GM12865 (cell line): ENCODE measurements at regions not wholly inside any gene's neighbourhood (a gene's known extent, or its start where the extent isn't known, plus 50 kb on each side); places are given as distances from the start of the nearest gene placed in this dataset.

Experiments used
- DNase-seq: peaks from one replicate; pipeline ENCODE4 v3.0.0; 2010; ENCODE audit warnings: low read depth
- H3K4me3 ChIP-seq: 2 replicates; pipeline ENCODE4 v1.5.1; 2011; ENCODE audit warnings: mild to moderate bottlenecking, low read depth, low read length, control low read depth
- CTCF ChIP-seq: IDR thresholded peaks from 2 replicates; pipeline ENCODE4 v1.5.1; 2011; ENCODE audit warnings: low read length, control low read depth, low read depth, inconsistent platforms; ENCODE audit not compliant: insufficient read depth; ENCODE audit errors: missing control alignments

- TF ChIP-seq CTCF: no peak
- no peak for DNase-seq
- no peak overlapping the region for H3K4me3 ChIP-seq
Observed at GRCh38 chr20:52736507-52736906, 235.7 kb upstream of the TSHZ2 start.

DNA sequence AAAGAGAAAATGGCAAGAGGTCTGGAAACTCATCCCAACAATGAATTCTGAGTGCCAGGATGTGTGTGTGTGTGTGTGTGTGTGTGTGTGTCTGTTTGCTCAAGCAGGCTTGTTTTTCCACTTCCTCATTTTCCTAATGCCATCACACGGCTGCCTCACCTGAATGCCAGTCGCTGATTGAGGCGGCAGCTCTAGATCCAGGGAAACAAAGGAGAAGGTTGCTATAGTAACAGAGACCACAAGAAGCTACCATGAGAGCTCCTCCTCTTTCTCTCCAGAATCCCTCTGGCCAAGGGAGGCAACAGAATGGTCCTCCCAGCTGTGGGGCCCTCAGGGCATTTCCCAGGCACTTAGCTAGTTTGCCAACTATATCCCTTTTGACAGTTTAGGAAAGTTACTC lies 241.1 kb upstream of the TSHZ2 start:
- DNase-seq: no peak
- H3K4me3 ChIP-seq: no peak overlapping the region
- TF ChIP-seq CTCF: no peak

GRCh38 chr20:52727740-52728456 lies 244.3 kb upstream of the TSHZ2 start:
- no peak for TF ChIP-seq CTCF
- DNase-seq: no peak
- no peak overlapping the region for H3K4me3 ChIP-seq

DNA sequence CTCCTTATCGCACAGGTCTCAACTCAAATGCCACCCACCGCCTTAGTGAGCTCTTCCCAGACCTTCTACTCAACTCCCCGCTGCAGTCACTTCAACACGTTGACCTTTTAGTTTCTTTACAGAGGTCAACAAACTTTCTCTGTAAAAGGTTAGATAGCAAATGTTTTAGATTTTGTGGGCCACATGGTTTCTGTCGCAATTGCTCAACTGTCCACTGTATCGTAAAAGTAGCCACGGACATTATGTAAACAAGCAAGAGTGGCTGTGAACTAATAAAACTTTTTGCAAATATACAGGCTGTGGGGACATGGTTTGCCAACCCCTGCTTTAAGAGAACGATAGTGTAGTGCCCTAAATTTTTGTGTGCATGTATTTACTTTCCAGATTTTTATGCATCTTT lies 247.6 kb upstream of the TSHZ2 start:
- no peak overlapping the region for H3K4me3 ChIP-seq
- no peak for DNase-seq
- no peak for TF ChIP-seq CTCF

DNA sequence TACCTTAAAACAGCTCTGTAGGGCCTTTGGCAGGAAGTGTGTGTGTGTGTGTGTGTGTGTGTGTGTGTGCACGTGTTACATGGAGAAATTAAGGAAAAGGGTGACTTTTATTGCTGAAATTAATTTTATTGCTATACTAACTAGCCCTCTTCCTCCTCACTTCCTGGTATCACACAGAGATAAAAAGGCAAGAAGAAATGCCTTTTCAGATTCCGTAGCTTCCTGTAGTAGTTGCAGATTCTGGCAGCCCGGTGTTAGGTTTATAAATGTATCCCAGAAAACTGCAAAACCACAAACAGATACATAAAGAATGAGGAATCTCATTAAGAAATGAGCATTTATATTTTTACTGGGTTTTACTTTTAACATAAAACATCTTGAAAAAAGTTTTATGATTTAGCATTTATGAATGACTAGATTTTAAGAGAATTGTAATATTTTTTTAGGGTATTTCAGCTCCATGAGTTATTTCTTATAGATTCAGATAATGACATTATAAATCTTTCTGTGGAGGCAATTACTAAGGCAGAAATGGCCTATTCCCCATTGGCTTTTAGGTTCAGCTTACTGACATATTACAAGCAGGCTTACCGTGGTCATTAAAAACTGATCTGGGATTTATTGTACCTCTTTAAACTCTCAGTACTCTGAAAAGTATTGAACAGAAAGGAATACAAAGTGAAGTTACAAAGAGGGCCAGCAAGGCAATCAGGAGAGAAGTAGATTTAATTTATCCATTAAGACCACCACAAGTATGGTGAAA lies 249.1 kb upstream of the TSHZ2 start:
- H3K4me3 ChIP-seq: no peak overlapping the region
- DNase-seq: no peak

GRCh38 chr20:52708137-52708536 lies 264.0 kb upstream of the TSHZ2 start:
- no peak overlapping the region for H3K4me3 ChIP-seq
- no peak for TF ChIP-seq CTCF
- no peak for DNase-seq

More for the DNA sequence above, 249.1 kb upstream of the TSHZ2 start:
- TF ChIP-seq CTCF: no peak
